GM03348 (cell line): ENCODE measurements at regions not wholly inside any gene's neighbourhood (a gene's known extent, or its start where the extent isn't known, plus 50 kb on each side); places are given as distances from the start of the nearest gene placed in this dataset.
"Not testable (repeated sequence)": the region's sequence is repeated elsewhere in the genome, so short reads cannot be mapped to it uniquely, and the experiment has no call there.

ENCODE experiments used
- DNase-seq: peaks from one replicate; pipeline ENCODE4 v3.0.0; 2012; ENCODE audit warnings: low spot score

- no peak for DNase-seq
Measured at GRCh38 chr13:111623208-111623607, 302.8 kb downstream of the TEX29 start.

GRCh38 chr13:111623743-111624505 is 303.5 kb downstream of the TEX29 start:
- no peak for DNase-seq

- no peak for DNase-seq
Measured at GRCh38 chr13:111625526-111626315, 305.3 kb downstream of the TEX29 start.

GRCh38 chr13:111626371-111627305 is 306.2 kb downstream of the TEX29 start:
- no peak for DNase-seq

GRCh38 chr13:111627596-111627995 is 307.2 kb downstream of the TEX29 start:
- no peak for DNase-seq

- DNase-seq, result no peak
Measured at GRCh38 chr13:111629016-111629415, 308.6 kb downstream of the TEX29 start.

GRCh38 chr13:111629457-111629856 is 309.0 kb downstream of the TEX29 start:
- no peak for DNase-seq

GRCh38 chr13:111629926-111630325 is 309.5 kb downstream of the TEX29 start:
- DNase-seq, result no peak

GRCh38 chr13:111630406-111630805 is 310.0 kb downstream of the TEX29 start:
- no peak for DNase-seq

GRCh38 chr13:111631271-111631670 is 310.8 kb downstream of the TEX29 start:
- DNase-seq, result not testable (repeated sequence)

GRCh38 chr13:111632906-111633305 is 312.5 kb downstream of the TEX29 start:
- DNase-seq, result no peak

- no peak for DNase-seq
Measured at GRCh38 chr13:111633401-111633800, 313.0 kb downstream of the TEX29 start.

- no peak for DNase-seq
Measured at GRCh38 chr13:111634410-111634809, 314.0 kb downstream of the TEX29 start.

- DNase-seq, result no peak
Measured at GRCh38 chr13:111636271-111636670, 315.8 kb downstream of the TEX29 start.

- no peak for DNase-seq
Measured at GRCh38 chr13:111636804-111637203, 316.4 kb downstream of the TEX29 start.

- DNase-seq, result no peak
Measured at GRCh38 chr13:111637365-111637764, 316.9 kb downstream of the TEX29 start.

- no peak for DNase-seq
Measured at GRCh38 chr13:111638233-111638632, 317.8 kb downstream of the TEX29 start.

- DNase-seq, result no peak
Measured at GRCh38 chr13:111639196-111639705, 318.8 kb downstream of the TEX29 start.

- DNase-seq, result no peak
Measured at GRCh38 chr13:111640006-111640405, 319.6 kb downstream of the TEX29 start.

GRCh38 chr13:111640476-111640875 is 320.0 kb downstream of the TEX29 start:
- no peak for DNase-seq

GRCh38 chr13:111642156-111642767 is 321.8 kb downstream of the TEX29 start:
- no peak for DNase-seq

- DNase-seq, result no peak
Measured at GRCh38 chr13:111644750-111645149, 324.3 kb downstream of the TEX29 start.
